ENCODE measurements at regions not wholly inside any gene's neighbourhood (a gene's known extent, or its start where the extent isn't known, plus 50 kb on each side); places are given as distances from the start of the nearest gene placed in this dataset.

DNA sequence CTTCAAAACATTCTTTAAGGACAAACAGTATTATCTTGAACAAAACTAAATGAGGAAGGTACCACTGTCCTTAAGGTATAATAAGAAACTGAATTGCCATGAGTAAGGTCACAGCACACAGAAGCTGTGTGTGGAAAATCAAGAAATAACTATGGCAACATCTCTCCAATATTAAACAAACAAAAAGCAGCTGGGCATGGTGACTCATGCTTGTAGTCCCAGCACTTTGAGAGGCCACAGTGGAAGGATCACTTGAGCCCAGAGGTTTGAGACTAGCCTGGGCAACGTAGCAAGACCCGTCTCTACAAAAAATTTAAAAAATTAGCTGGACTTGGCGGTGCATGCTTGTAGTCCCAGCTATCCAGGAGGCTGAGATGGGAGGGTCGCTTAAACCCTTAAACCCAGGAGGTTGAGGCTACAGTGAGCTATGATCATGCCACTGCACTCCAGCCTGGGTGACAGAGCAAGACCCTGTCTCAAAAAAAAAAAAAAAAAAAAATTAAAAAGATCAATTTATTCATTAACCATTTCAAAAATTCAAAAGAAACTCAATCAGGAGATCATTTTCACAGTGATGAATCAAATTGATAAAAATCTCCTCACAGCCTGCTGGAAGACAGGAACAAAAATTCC lies 195.4 kb downstream of the SKIDA1 start:
- Histone ChIP-seq H3K4me3 (no peak overlapping the region), H3K4me1 (peaks cover 0 to 10% (median 2%) of the 10 kb centered on the region in 6 donors), H3K9me3 (no peaks in the 10 kb centered on the region), H3K27ac (no peak overlapping the region), H3K27me3 (replicated peaks in 1 of 7) (no peaks in the 10 kb centered on the region), H3K36me3 (no peaks in the 10 kb centered on the region)
- intact Hi-C loops (cut with DNase I; ENCODE audit: low total_unique reads), result no loop called here
- DNase-seq, result no peak
- WGBS, 5 donors, result 75 to 89% (median 82%) methylated on average over 4 of the region's 4 CpGs
- TF ChIP-seq POLR2AphosphoS5 (IDR thresholded peaks at IDR 0.05) (no peak), POLR2A (IDR thresholded peaks at IDR 0.05) (no peak)
- TF ChIP-seq, protein P1, sequence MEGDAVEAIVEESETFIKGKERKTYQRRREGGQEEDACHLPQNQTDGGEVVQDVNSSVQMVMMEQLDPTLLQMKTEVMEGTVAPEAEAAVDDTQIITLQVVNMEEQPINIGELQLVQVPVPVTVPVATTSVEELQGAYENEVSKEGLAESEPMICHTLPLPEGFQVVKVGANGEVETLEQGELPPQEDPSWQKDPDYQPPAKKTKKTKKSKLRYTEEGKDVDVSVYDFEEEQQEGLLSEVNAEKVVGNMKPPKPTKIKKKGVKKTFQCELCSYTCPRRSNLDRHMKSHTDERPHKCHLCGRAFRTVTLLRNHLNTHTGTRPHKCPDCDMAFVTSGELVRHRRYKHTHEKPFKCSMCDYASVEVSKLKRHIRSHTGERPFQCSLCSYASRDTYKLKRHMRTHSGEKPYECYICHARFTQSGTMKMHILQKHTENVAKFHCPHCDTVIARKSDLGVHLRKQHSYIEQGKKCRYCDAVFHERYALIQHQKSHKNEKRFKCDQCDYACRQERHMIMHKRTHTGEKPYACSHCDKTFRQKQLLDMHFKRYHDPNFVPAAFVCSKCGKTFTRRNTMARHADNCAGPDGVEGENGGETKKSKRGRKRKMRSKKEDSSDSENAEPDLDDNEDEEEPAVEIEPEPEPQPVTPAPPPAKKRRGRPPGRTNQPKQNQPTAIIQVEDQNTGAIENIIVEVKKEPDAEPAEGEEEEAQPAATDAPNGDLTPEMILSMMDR (IDR thresholded peaks at IDR 0.05 in 8 of 11, conservative IDR thresholded peaks at IDR 0.05 in 3 of 11), result no peak

DNA sequence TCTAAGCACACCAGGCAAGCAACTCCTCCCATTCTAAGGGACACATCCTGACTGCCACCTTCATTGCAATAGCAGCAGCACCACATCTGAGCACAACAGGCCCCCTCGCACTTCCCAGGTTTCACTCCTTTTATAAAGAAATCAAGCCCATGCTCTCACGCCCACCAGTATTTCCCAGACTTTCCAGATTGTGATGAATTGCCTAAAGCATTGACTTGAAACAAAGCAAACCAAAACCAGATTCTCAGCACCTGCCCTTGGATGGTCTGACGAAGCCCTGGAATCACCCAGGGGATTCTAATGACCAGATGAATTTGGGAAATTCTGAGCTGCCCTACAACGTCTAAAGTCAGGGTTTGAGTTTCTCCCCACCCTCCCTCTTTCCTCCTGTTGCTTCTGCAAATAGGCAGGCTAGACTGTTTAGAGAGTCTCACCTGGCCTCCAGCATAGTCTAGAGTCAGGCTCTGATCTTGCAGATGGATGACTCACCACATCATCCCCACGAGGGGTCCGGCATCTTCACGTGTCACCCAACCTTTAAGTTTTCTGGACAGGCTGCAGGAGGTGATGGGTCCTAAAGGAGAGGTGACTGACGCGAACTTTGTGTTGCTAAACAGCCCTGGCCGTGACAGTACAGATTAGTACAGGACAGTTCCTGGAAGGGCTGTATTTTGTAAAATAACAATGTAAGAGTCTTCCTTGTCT lies 198.0 kb downstream of the SKIDA1 start:
- H3K36me3 ChIP-seq, result no peaks in the 10 kb centered on the region
- no peak for TF ChIP-seq POLR2A (IDR thresholded peaks at IDR 0.05)
- no peak for TF ChIP-seq POLR2AphosphoS5 (IDR thresholded peaks at IDR 0.05)
- TF ChIP-seq, protein P1 (IDR thresholded peaks at IDR 0.05 in 8 of 11, conservative IDR thresholded peaks at IDR 0.05 in 3 of 11), result no peak
- peaks cover 0 to 10% (median 2%) of the 10 kb centered on the region in 6 donors for H3K4me1 ChIP-seq
- no peaks in the 10 kb centered on the region for H3K27me3 ChIP-seq (replicated peaks in 1 of 7)
- peak; percentile 27 for DNase-seq
- H3K9me3 ChIP-seq, result no peaks in the 10 kb centered on the region
- H3K27ac ChIP-seq, result no peak overlapping the region
- intact Hi-C loops (cut with DNase I; ENCODE audit: low total_unique reads), result no loop called here
- H3K4me3 ChIP-seq, result no peak overlapping the region
- WGBS, 5 donors, result 80 to 87% (median 85%) methylated on average over 10 of the region's 10 CpGs

DNA sequence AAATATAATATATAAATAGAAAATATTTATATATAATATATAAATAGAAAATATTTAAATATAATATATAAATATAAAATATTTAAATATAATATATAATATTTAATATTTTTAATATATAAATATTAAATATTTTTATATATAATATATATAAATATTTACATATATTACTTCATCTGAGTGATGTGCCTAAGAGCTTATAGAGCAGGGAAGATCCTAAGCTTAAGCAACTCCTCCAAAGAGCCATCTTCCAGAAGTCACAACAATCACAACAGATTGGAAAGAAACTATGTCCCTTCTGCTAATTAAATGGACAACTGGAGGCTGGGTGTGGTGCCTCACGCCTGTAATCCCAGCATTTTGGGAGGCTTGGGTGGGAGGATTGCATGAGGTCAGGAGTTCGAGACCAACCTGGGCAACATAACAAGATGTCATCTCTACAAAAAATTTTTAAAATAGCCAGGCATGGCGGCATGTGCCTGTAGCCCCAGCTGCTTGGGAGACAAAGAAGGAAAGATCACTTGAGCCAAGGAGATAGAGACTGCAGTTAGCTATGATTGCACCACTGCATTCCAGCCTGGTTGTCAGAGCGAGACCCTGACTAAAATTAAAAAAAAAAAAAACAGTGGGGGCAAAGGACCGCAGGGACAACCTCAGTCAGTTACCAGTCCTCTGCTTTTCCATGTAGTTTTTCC lies 198.7 kb downstream of the SKIDA1 start:
- no peak overlapping the region for H3K27ac ChIP-seq
- TF ChIP-seq, protein P1 (IDR thresholded peaks at IDR 0.05 in 8 of 11, conservative IDR thresholded peaks at IDR 0.05 in 3 of 11), result no peak
- TF ChIP-seq POLR2AphosphoS5 (IDR thresholded peaks at IDR 0.05) (no peak), POLR2A (IDR thresholded peaks at IDR 0.05) (no peak)
- H3K27me3 ChIP-seq (replicated peaks in 1 of 7), result no peaks in the 10 kb centered on the region
- intact Hi-C loops (cut with DNase I; ENCODE audit: low total_unique reads), result no loop called here
- H3K9me3 ChIP-seq, result no peaks in the 10 kb centered on the region
- DNase-seq, result peak; percentile 23
- peaks cover 0 to 10% (median 2%) of the 10 kb centered on the region in 6 donors for H3K4me1 ChIP-seq
- 89 to 95% (median 94%) methylated on average over 5 of the region's 5 CpGs for WGBS, 5 donors
- H3K36me3 ChIP-seq, result no peaks in the 10 kb centered on the region
- no peak overlapping the region for H3K4me3 ChIP-seq
